Activated CD4-positive, alpha-beta T cell treated with anti-CD3 and anti-CD28 coated beads, Interleukin-2, amount 50 U/mL, for 1 hour (primary cell): ENCODE measurements at regions not wholly inside any gene's neighbourhood (a gene's known extent, or its start where the extent isn't known, plus 50 kb on each side); places are given as distances from the start of the nearest gene placed in this dataset.
"Not testable (repeated sequence)": the region's sequence is repeated elsewhere in the genome, so short reads cannot be mapped to it uniquely, and the experiment has no call there.

ENCODE experiments used
- DNase-seq: peaks from one replicate; pipeline ENCODE4 v3.0.0-alpha.2; 2020

- DNase-seq, result no peak
Observed at GRCh38 chr14:84065811-84066210, 1464.1 kb upstream of the FLRT2 start.

GRCh38 chr14:84068288-84068687, 1461.7 kb upstream of the FLRT2 start:
- DNase-seq, result no peak

- DNase-seq, result no peak
Observed at GRCh38 chr14:84071061-84071460, 1458.9 kb upstream of the FLRT2 start.

- no peak for DNase-seq
Observed at GRCh38 chr14:84074626-84075025, 1455.3 kb upstream of the FLRT2 start.

- no peak for DNase-seq
Observed at GRCh38 chr14:84080944-84081343, 1449.0 kb upstream of the FLRT2 start.

- DNase-seq, result no peak
Observed at GRCh38 chr14:84084056-84084630, 1445.8 kb upstream of the FLRT2 start.

GRCh38 chr14:84085493-84085892, 1444.5 kb upstream of the FLRT2 start:
- DNase-seq, result no peak

GRCh38 chr14:84086714-84087113, 1443.2 kb upstream of the FLRT2 start:
- no peak for DNase-seq

GRCh38 chr14:84087986-84088531, 1441.9 kb upstream of the FLRT2 start:
- no peak for DNase-seq

GRCh38 chr14:84090837-84091236, 1439.1 kb upstream of the FLRT2 start:
- no peak for DNase-seq

GRCh38 chr14:84095681-84096080, 1434.3 kb upstream of the FLRT2 start:
- no peak for DNase-seq

- DNase-seq, result no peak
Observed at GRCh38 chr14:84098261-84098660, 1431.7 kb upstream of the FLRT2 start.

- not testable (repeated sequence) for DNase-seq
Observed at GRCh38 chr14:84099560-84099959, 1430.4 kb upstream of the FLRT2 start.

- no peak for DNase-seq
Observed at GRCh38 chr14:84107835-84108343, 1422.1 kb upstream of the FLRT2 start.

- DNase-seq, result no peak
Observed at GRCh38 chr14:84108746-84109457, 1421.0 kb upstream of the FLRT2 start.

GRCh38 chr14:84112589-84112988, 1417.4 kb upstream of the FLRT2 start:
- DNase-seq, result no peak

GRCh38 chr14:84125676-84126075, 1404.3 kb upstream of the FLRT2 start:
- DNase-seq, result no peak

GRCh38 chr14:84127495-84127894, 1402.4 kb upstream of the FLRT2 start:
- no peak for DNase-seq

- no peak for DNase-seq
Observed at GRCh38 chr14:84128050-84128449, 1401.9 kb upstream of the FLRT2 start.

- no peak for DNase-seq
Observed at GRCh38 chr14:84129007-84129406, 1400.9 kb upstream of the FLRT2 start.

GRCh38 chr14:84129941-84130340, 1400.0 kb upstream of the FLRT2 start:
- DNase-seq, result no peak

- DNase-seq, result no peak
Observed at GRCh38 chr14:84131924-84132323, 1398.0 kb upstream of the FLRT2 start.

GRCh38 chr14:84144166-84144565, 1385.8 kb upstream of the FLRT2 start:
- DNase-seq, result no peak

GRCh38 chr14:84152452-84152851, 1377.5 kb upstream of the FLRT2 start:
- DNase-seq, result no peak
